PC-9 (cell line): ENCODE measurements at regions not wholly inside any gene's neighbourhood (a gene's known extent, or its start where the extent isn't known, plus 50 kb on each side); places are given as distances from the start of the nearest gene placed in this dataset.

Experiments
- CTCF ChIP-seq: fragments of 200-600 bp; sonication (generic); conservative IDR thresholded peaks from 2 replicates; pipeline ENCODE4 v1.6.1; 2017; ENCODE audit warnings: mixed run types, antibody characterized with exemption, mild to moderate bottlenecking, moderate library complexity
- EZH2 ChIP-seq: fragments of 200-600 bp; sonication (generic); IDR thresholded peaks from 2 replicates; pipeline ENCODE4 v1.8.0; 2017; ENCODE audit warnings: antibody characterized with exemption, low read depth

GRCh38 chrX:106302304-106302703 is 134.2 kb downstream of the PWWP3B start:
- TF ChIP-seq CTCF (no peak), EZH2 (no peak)
